ENCODE measurements at regions not wholly inside any gene's neighbourhood (a gene's known extent, or its start where the extent isn't known, plus 50 kb on each side); places are given as distances from the start of the nearest gene placed in this dataset.

- DNase-seq (ENCODE audit: extremely low read depth in 1 of 11, low read depth in 9 of 11, low spot score in 4 of 11): no peak
These were observed 1819.5 kb upstream of the TENM3 start for GRCh38 chr4:180423712-180424057.

DNA sequence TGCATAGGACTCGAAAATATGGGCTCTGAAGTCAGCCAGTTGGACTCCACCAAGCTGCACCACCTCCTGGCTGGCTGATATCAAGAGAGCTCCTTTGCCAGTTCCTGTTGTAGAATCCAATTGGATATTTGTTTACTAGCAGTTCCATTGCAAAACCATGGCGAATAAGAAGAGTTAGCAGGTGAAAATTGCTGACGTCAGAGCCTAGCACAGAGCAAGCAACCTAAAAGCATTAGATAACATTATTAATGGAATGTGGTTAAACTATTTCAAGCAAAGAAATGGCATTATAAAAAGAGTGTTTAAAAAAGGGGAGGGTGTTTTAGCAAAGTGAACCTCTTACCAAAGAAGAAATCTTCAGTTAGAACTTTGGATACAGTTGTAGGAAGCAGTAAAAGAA is 1816.3 kb upstream of the TENM3 start:
- DNase-seq (ENCODE audit: extremely low read depth in 1 of 11, low read depth in 9 of 11, low spot score in 4 of 11): no peak

DNA sequence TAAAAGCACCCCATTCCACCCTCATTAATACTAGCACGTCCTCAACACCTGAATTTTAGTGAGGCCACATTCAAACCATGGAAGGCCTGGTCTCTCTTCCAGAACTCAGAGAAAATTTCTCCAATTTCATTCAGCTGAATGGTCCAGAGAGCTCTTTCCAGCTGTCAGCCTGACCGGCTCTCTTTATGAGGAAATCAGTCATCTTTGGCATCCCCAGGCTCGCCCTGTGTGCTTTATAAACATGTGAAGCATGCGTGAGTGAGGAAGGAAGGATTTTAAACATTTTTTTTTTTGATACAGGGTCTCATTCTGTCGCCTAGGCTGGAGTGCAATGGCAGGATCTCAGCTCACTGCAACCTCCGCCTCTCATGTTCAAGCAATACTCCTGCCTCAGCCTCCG is 1812.9 kb upstream of the TENM3 start:
- no peak for DNase-seq (ENCODE audit: extremely low read depth in 1 of 11, low read depth in 9 of 11, low spot score in 4 of 11)

DNA sequence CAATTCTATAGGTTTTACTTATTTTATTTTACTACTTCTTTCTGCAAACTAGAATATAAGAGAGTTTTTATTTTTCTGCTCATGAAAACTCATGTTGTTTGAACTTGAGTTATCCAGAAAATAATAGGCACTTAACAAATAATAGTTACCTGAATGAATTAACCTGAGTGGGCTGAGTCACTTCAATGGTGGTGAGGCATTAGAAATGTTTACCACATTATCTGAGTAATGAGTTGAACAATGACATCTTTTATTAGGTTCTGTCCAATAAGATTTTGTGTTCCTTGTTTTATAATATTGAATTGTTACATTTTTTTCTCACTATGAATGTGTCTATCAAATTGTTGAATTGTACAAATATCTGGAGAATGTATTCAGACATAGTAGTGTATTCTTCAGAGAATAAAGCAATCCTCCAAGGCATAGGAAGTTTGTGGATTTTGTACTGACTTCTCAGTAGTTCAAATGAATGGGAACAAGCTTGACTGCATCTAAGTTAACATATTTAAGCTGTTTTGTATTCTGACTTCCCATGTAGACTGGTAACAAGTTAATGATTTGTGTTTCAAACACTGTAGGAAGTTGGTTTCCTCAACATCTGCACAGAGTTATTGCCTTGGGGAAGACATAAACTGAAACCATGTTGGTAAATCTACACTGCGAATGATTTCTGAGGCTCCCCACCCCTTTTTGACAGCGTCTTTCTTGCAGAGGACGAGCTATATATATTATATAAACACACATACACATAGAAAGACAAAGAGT is 1808.9 kb upstream of the TENM3 start:
- peak in 3 of 11 donors; percentile 10 to 36 (median 32) for DNase-seq (ENCODE audit: extremely low read depth in 1 of 11, low read depth in 9 of 11, low spot score in 4 of 11)

- DNase-seq (ENCODE audit: extremely low read depth in 1 of 11, low read depth in 9 of 11, low spot score in 4 of 11): no peak
These were observed 1806.8 kb upstream of the TENM3 start for GRCh38 chr4:180436361-180436760.

- DNase-seq (ENCODE audit: extremely low read depth in 1 of 11, low read depth in 9 of 11, low spot score in 4 of 11): no peak
These were observed 1805.6 kb upstream of the TENM3 start for GRCh38 chr4:180437601-180438000.

DNA sequence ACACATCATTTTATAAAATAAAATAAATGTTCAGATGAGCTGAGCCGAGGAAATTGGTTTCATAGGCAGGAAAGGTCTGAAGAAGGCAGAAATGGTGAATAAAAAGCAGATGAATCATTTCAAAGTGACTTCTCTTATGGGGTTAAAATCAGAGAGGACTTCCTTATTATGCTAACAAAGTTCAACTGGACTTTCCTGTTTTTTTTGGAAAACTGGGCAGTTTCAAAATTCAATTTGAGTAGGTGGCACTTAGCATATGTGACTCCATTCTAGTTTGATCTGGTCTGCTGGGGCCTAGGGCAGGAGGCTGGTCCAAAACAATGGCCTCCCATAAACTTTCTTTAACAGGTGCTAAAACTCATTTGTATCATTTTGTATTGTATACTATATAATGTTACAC is 1794.9 kb upstream of the TENM3 start:
- DNase-seq (ENCODE audit: extremely low read depth in 1 of 11, low read depth in 9 of 11, low spot score in 4 of 11): no peak

DNA sequence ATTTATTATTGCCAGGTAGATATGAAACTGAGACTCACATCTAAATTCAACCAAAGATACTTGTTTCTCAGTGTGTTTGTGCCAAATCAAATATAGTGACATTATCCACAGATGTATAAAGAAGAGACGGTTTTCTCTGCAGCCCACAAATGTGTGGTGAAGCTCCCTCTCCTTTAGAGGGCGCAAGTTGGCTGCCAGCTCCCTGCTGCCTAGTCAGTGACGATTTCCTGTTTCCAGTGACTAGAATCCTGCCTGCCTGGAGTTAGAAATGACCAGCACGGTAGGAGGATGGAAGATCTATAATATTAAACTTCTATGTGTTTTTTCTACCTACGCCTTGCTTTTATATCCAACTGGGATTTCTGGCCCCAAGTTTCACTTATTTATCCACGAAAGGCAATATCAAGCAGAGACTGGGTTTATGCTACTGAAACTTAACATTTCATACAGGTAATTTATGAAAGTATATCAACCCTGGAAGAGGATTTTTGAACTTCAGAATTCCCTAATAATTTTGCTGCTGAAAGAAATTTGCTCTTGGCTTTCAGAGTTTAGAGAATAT is 1793.7 kb upstream of the TENM3 start:
- DNase-seq (ENCODE audit: extremely low read depth in 1 of 11, low read depth in 9 of 11, low spot score in 4 of 11): peak in 5 of 11 donors; percentile 9 to 27 (median 12)

GRCh38 chr4:180455226-180455625 is 1788.0 kb upstream of the TENM3 start:
- DNase-seq (ENCODE audit: extremely low read depth in 1 of 11, low read depth in 9 of 11, low spot score in 4 of 11): peak in 5 of 11 donors; percentile 6 to 57 (median 26)

DNA sequence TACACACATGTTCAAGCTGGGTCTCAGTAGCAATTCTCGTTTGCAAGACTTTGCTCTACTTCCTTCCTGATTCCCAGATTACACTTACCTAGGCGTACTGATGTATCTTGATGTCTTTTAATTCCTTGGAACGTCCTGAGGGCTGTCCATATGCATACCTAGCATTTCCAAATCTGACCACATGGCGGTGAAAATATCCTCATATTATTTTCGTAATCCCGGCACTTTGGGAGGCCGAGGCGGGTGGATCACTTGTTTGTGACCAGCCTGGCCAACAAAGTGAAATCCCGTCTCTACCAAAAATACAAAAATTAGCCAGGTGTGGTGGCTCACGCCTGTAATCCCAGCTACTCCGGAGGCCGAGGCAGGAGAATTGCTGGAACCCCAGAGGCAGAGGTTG is 1786.3 kb upstream of the TENM3 start:
- no peak for DNase-seq (ENCODE audit: extremely low read depth in 1 of 11, low read depth in 9 of 11, low spot score in 4 of 11)

DNA sequence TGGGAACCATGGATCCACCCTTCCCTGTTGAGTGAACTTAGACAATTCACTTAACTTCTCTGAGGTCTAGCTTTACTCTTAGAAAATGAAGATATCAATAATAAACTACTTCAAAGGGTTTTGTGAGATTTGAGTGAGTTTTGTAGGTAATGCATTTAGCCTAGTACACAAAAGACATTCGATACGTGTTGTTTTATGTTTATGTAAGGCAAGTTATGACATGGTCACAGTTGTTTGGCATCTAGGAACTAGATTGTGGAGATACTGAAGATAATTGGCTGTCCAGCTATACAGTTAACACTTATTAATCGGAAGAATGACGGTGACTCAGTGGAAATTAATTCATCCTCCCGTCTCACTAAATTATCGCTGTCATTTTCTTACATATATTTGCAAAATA is 1781.1 kb upstream of the TENM3 start:
- DNase-seq (ENCODE audit: extremely low read depth in 1 of 11, low read depth in 9 of 11, low spot score in 4 of 11): no peak

- no peak for DNase-seq (ENCODE audit: extremely low read depth in 1 of 11, low read depth in 9 of 11, low spot score in 4 of 11)
These were observed 1777.8 kb upstream of the TENM3 start for GRCh38 chr4:180465364-180465763.

- DNase-seq (ENCODE audit: extremely low read depth in 1 of 11, low read depth in 9 of 11, low spot score in 4 of 11): no peak
These were observed 1760.2 kb upstream of the TENM3 start for GRCh38 chr4:180483036-180483435.

DNA sequence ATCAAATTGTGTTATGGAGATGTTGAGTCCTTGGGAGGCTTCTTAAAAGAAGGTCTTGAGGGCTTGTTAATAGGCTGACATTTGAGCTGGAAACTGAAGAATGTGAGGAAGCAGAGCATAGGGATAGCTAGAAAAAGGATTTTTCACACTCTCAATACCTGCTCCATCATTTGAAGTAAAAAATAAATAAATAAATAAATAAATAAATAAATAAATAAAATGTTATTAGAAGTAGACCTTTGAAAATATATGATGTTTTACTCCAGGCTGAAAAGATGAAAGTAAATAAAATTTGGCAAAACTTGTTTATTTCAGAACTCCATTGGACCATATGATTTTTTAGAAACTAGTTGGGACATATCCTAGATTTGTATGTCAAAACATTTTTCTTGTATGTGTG is 1757.8 kb upstream of the TENM3 start:
- no peak for DNase-seq (ENCODE audit: extremely low read depth in 1 of 11, low read depth in 9 of 11, low spot score in 4 of 11)

GRCh38 chr4:180486342-180486741 is 1756.9 kb upstream of the TENM3 start:
- DNase-seq (ENCODE audit: extremely low read depth in 1 of 11, low read depth in 9 of 11, low spot score in 4 of 11): no peak

DNA sequence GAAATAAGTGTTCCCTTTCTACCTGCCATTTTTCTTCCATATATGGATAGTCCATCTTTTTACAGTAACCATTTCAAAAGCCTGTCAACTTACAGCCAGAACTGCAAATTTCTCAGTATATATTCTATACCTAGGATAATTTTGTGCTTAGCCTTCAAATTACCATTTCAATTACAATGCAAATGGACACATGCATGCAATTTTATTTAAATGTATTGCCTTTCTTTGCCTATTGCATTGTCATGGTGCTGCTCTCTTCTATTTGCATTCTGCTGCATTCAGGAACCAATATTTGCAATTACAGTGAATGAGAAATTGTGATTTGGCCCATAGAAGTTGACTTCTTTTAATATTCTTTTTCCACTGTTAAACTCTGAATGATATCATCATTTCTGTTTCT is 1753.4 kb upstream of the TENM3 start:
- no peak for DNase-seq (ENCODE audit: extremely low read depth in 1 of 11, low read depth in 9 of 11, low spot score in 4 of 11)

- no peak for DNase-seq (ENCODE audit: extremely low read depth in 1 of 11, low read depth in 9 of 11, low spot score in 4 of 11)
These were observed 1752.0 kb upstream of the TENM3 start for GRCh38 chr4:180491210-180491609.

DNA sequence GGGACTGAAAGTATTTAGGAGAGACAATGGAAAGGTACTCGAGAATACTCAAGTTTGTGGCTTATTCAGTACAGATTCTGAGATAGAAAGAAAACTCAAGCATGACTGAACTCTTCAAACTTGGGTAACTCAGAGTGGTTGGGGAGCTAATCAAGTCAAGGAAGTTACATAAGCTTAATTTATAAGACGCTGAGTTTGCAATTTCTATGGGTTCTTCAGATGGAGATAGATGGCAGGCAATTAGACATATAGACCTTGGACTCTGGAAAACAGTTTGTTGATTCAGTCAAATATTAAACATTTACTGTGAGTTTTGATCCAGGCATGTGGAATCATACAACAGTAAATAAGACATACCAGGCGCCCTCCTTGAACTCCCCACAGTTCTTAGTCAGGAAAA is 1749.9 kb upstream of the TENM3 start:
- DNase-seq (ENCODE audit: extremely low read depth in 1 of 11, low read depth in 9 of 11, low spot score in 4 of 11): no peak

GRCh38 chr4:180500154-180500553 is 1743.0 kb upstream of the TENM3 start:
- no peak for DNase-seq (ENCODE audit: extremely low read depth in 1 of 11, low read depth in 9 of 11, low spot score in 4 of 11)

DNA sequence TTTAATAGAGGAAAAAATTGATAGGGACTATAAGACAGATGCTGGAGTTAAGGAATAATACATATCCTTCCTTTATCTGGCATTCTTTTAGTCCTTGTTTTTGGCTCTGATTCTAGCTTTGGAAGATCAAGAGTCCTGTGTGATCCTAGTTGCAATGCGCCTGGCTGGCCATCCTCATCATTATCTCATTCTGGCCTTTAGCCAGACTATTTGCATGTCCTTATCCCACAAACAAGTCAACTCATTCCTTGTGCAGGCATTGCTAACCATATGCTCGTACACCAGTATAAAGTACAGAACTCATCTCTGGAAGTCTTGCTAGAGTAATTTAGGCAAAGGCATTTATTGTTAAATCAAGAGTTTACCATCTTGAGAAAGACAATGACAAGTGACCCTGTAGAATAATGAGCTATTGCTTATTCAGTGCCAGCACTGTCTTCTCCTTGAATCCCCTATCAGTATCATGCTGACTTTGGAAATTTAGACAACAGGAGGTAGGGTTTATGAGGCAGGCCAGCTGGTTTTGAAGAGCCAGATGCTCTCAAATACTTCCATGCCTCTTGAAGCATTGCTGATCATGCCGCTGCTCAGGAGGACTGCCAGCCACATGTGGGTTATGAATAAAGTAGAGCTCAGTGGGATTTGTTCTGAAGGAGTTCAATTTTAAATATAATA is 1730.3 kb upstream of the TENM3 start:
- no peak for DNase-seq (ENCODE audit: extremely low read depth in 1 of 11, low read depth in 9 of 11, low spot score in 4 of 11)

GRCh38 chr4:180518906-180519305 is 1724.3 kb upstream of the TENM3 start:
- no peak for DNase-seq (ENCODE audit: extremely low read depth in 1 of 11, low read depth in 9 of 11, low spot score in 4 of 11)
